8988T (cell line): ENCODE measurements at regions not wholly inside any gene's neighbourhood (a gene's known extent, or its start where the extent isn't known, plus 50 kb on each side); places are given as distances from the start of the nearest gene placed in this dataset.

Experiments
- DNase-seq: peaks from one replicate; pipeline ENCODE4 v3.0.0; 2011

GRCh38 chr2:5315512-5315911 lies 376.7 kb upstream of the SOX11 start:
- DNase-seq: no peak

DNA sequence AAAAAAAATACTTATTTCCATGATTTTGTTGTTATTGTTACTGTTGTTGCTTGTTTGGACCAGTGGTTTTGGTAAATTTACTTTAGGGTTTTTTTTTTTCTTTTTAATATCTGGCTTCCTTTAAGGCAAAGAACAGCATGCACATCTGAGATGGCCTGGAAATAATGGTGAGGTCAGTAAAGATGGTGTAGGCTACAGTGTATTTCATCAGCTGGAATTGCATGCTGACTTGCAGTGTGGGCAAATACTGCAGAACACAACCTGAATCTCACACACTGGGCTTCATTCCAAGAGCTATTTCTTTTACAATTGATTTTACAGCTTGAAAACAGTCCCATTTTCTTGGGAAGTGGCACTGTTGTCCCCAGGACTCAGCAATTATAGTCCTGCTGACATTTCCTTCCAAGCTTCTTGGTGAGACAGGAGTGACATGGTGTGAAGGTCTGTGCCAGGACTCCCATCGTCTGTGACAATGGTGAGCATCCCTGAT lies 376.1 kb upstream of the SOX11 start:
- DNase-seq: no peak

DNA sequence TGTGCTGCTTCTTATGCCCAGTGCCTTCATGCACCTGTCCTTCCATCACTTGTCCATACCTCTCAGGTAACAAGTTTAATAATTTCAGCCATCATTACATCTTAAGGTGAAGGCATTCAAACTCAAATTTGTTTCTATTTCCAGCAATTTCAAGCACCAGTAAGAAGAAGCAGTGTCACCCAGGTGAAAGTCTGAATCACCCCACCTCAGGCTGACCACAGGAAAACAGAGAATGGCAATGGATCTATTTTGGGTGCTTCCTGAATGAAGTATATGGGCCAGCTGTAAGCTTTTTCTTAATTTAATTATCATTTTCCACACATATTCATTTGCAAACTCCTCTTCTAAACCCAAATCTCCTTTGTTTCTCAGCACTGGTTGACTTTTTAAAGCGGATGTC lies 372.7 kb upstream of the SOX11 start:
- DNase-seq: no peak

DNA sequence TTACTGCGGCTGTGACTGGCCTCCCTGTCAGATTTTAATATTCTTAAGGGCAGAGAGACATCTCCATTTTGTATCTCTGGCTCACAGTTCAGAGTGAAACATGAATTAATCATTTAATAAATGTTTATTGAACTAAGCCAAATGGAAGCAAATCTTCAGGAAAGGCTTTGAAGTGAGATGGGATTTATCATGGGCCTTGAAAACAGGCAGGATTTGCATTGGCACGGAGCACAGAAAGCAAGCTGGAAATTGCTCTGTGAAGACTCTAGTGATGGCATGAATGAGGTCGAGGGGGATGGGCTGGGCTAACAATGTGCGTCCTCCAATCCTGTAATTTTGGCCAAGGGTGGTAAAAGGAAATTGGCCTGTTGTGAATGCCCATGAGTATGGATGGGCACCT lies 369.8 kb upstream of the SOX11 start:
- DNase-seq: no peak

- DNase-seq: no peak
These were observed 366.7 kb upstream of the SOX11 start for GRCh38 chr2:5325523-5325922.

- DNase-seq: no peak
These were observed 363.4 kb upstream of the SOX11 start for GRCh38 chr2:5328826-5329225.

- no peak for DNase-seq
These were observed 362.4 kb upstream of the SOX11 start for GRCh38 chr2:5329763-5330162.

GRCh38 chr2:5330961-5331360 lies 361.2 kb upstream of the SOX11 start:
- DNase-seq: no peak

DNA sequence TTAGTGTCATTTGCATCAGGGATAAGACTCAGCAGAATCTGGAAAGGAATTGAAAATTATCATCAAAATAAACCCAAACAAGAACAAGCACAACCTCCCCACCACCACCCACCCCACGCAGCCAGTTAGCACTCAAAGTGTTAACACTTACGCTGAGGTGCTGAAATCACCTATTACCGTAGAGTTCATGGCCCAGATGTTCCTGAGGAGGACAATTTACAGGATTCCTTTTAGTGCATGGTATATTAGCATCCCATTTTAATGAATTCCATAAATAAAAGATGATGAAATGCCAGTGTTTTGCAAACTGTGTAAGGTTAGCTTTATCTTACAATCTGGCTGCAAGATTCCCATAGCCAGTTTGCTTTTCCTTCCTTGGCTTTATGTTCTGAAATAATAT lies 359.3 kb upstream of the SOX11 start:
- DNase-seq: no peak

DNA sequence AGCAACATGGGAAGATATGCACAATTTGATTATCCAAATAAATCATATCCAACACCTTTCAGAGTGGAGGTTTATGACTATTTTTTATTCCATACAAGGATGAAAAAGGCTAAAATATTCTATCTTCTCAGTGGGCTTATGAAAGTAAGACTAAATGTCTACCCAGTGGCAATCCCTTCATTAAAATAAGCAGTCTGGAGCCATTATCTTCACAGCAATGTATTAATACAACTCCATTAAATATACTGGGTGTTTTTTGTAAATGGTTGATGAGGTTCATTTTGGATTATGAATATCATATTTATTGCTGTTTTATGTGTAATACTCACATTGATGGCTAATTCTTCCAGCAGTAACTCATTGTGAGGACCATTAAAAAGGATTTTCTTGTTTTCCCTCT lies 352.7 kb upstream of the SOX11 start:
- DNase-seq: no peak

- no peak for DNase-seq
These were observed 348.3 kb upstream of the SOX11 start for GRCh38 chr2:5343785-5344335.

GRCh38 chr2:5352286-5352685 lies 339.9 kb upstream of the SOX11 start:
- DNase-seq: no peak

DNA sequence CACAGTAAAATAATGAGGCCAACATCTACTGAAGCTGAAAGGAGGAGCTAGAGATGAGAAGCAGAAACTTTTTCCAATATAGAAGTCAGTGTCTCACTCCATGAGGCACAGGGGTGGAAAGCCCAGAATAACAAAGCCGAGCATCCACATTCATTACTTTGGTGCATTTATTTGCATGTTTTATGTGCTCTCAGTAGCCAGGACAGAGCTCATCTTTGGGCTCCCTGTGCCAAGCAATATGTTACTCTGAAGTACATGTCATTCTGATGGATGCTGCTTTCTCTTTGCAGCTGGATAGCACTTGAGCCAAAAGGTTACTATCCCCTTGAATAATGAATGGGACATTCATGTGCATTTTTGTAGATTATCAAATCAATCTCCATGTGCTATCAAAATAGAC lies 338.6 kb upstream of the SOX11 start:
- no peak for DNase-seq

GRCh38 chr2:5359397-5359796 lies 332.8 kb upstream of the SOX11 start:
- no peak for DNase-seq

GRCh38 chr2:5360081-5360480 lies 332.1 kb upstream of the SOX11 start:
- DNase-seq: no peak

DNA sequence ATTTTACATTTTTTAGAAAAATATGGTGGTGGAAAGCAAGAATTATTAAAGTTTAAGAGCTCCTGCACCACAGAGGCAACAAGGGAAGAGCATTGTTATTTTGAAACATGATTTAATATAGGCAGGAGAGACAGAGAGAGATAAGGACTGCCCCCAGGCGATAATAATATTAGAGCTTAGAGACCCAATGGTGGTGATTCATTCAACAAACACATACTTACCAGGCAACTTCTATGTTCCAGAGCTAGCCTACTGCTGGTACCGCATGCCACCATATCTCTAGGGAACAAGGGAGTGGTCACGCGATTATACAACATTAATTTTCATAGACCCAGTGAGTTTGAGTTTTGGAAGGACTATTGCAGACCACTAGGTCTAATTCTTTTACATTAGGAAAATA lies 327.8 kb upstream of the SOX11 start:
- no peak for DNase-seq

GRCh38 chr2:5365871-5366461 lies 326.2 kb upstream of the SOX11 start:
- peak; percentile 43 for DNase-seq

GRCh38 chr2:5367321-5367720 lies 324.9 kb upstream of the SOX11 start:
- DNase-seq: no peak

- DNase-seq: no peak
These were observed 323.9 kb upstream of the SOX11 start for GRCh38 chr2:5368263-5368662.

GRCh38 chr2:5369510-5369909 lies 322.7 kb upstream of the SOX11 start:
- DNase-seq: no peak

GRCh38 chr2:5370158-5370557 lies 322.0 kb upstream of the SOX11 start:
- no peak for DNase-seq

DNA sequence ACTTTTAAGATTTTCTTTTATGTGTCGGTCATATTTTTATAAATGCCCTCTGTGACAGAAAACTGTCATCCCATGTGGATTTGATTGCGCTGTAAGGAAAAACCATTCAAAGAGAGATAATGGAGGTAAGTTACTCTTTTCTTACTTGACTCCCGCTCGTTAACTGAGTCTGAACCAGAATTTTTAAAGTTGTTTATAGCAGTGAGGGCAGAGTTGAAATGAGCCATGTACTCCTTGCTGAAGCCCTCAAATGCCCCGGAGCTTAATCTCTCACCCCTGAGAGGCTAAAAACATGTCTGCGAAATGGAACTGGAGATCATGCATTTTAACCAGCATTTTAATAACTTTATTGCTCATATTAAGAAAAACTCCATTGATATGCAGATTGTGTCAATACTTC lies 320.0 kb upstream of the SOX11 start:
- no peak for DNase-seq

DNA sequence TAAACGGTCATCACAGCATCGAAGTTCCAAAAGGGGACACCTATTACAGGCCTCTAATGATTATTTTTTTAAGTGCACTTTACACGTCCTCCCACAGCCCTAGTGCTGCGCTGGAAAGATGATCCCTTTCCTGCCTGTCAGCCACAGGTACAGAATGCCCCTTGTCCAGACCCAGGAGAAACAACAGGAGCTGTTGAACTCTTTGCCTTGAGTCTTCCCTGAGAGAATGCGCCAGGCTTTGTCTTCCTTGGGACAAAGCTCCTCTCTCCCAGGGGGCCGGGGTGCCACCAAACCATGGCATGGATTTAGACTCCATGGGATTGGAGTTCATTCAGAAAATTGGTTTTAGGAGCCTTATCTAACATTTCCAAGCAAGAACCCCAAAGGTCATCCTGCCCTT lies 319.0 kb upstream of the SOX11 start:
- DNase-seq: no peak

- no peak for DNase-seq
These were observed 317.4 kb upstream of the SOX11 start for GRCh38 chr2:5374762-5375161.

- no peak for DNase-seq
These were observed 314.9 kb upstream of the SOX11 start for GRCh38 chr2:5377323-5377722.
